H1 (cell line): ENCODE measurements at regions not wholly inside any gene's neighbourhood (a gene's known extent, or its start where the extent isn't known, plus 50 kb on each side); places are given as distances from the start of the nearest gene placed in this dataset.

Experiments
- CEBPB ChIP-seq: IDR thresholded peaks from 2 replicates; pipeline ENCODE4 v1.6.1; 2012; ENCODE audit warnings: low read depth, low read length
- CHD2 ChIP-seq: IDR thresholded peaks from 2 replicates; pipeline ENCODE4 v1.6.1; 2012; ENCODE audit warnings: low read length, improper control_type of control experiment
- CTCF ChIP-seq, 3 experiments: IDR thresholded peaks; 1 replicate in 2 of 3; 2 replicates in 1 of 3; pipeline versions ENCODE4 v1.5.1 to v1.6.1; 2011; ENCODE audit warnings: low read length in 3 of 3, mild to moderate bottlenecking in 3 of 3, inconsistent platforms in 2 of 3, low read depth in 1 of 3, moderate library complexity in 1 of 3; ENCODE audit not compliant: insufficient read depth in 1 of 3; ENCODE audit errors: control extremely low read depth in 1 of 3
- GTF2F1 ChIP-seq: IDR thresholded peaks from 2 replicates; pipeline ENCODE4 v1.6.1; 2012; ENCODE audit warnings: low read depth, low read length, improper control_type of control experiment, borderline replicate concordance
- MAX ChIP-seq: IDR thresholded peaks from 2 replicates; pipeline ENCODE4 v1.6.1; 2012; ENCODE audit warnings: inconsistent platforms
- NRF1 ChIP-seq: IDR thresholded peaks from 2 replicates; pipeline ENCODE4 v1.6.1; 2011; ENCODE audit warnings: mild to moderate bottlenecking, low read depth, low read length, improper control_type of control experiment
- POLR2A ChIP-seq, 2 experiments: IDR thresholded peaks; 1 replicate in 1 of 2; 2 replicates in 1 of 2; pipeline ENCODE4 v1.6.1; 2011; ENCODE audit warnings: low read depth in 2 of 2, low read length in 2 of 2, mild to moderate bottlenecking in 2 of 2; ENCODE audit errors: control extremely low read depth in 1 of 2
- POLR2AphosphoS5 ChIP-seq: IDR thresholded peaks from 2 replicates; pipeline ENCODE4 v1.6.1; 2011; ENCODE audit warnings: low read depth, low read length
- RFX5 ChIP-seq: IDR thresholded peaks from 2 replicates; pipeline ENCODE4 v1.6.1; 2011; ENCODE audit warnings: low read depth, low read length, improper control_type of control experiment, borderline replicate concordance
- SAP30 ChIP-seq: fragments of 300-600 bp; sonication (generic); IDR thresholded peaks from 2 replicates; pipeline ENCODE4 v1.7.1; 2012; ENCODE audit warnings: low read length, moderate library complexity, mild to moderate bottlenecking, inconsistent platforms; ENCODE audit not compliant: insufficient read depth, insufficient replicate concordance
- SUZ12 ChIP-seq: fragments of 200-600 bp; sonication (generic); IDR thresholded peaks from 2 replicates; pipeline ENCODE4 v1.6.1; 2012; ENCODE audit warnings: mild to moderate bottlenecking, inconsistent platforms, low read length, moderate library complexity, mixed read lengths
- TAF1 ChIP-seq: IDR thresholded peaks from 2 replicates; pipeline ENCODE4 v1.6.1; 2011; ENCODE audit warnings: mild to moderate bottlenecking, low read depth, low read length
- YY1 ChIP-seq: IDR thresholded peaks from 2 replicates; pipeline ENCODE4 v1.6.1; 2011; ENCODE audit warnings: low read depth, mild to moderate bottlenecking, low read length

- TF ChIP-seq CTCF (IDR thresholded peaks at IDR 0.05; ENCODE audit: control extremely low read depth in 1 of 3, insufficient read depth in 1 of 3, low read depth in 1 of 3, low read length in 3 of 3), result no peak
- TF ChIP-seq SAP30, result no peak
- no peak for TF ChIP-seq SUZ12
- no peak for TF ChIP-seq POLR2A (IDR thresholded peaks at IDR 0.05; ENCODE audit: control extremely low read depth in 1 of 2, low read depth in 2 of 2, low read length in 2 of 2)
- no peak for TF ChIP-seq NRF1
- TF ChIP-seq YY1, result no peak
- TF ChIP-seq POLR2AphosphoS5, result no peak
- no peak for TF ChIP-seq MAX
- no peak for TF ChIP-seq GTF2F1
- no peak for TF ChIP-seq CEBPB
- TF ChIP-seq TAF1, result no peak
- no peak for TF ChIP-seq CHD2
- no peak for TF ChIP-seq RFX5
These were observed 591.7 kb downstream of the ZEB2 start for GRCh38 chr2:143928184-143928583.
